ENCODE measurements at regions not wholly inside any gene's neighbourhood (a gene's known extent, or its start where the extent isn't known, plus 50 kb on each side); places are given as distances from the start of the nearest gene placed in this dataset.
"Not testable (repeated sequence)": the region's sequence is repeated elsewhere in the genome, so short reads cannot be mapped to it uniquely, and the experiment has no call there.

DNA sequence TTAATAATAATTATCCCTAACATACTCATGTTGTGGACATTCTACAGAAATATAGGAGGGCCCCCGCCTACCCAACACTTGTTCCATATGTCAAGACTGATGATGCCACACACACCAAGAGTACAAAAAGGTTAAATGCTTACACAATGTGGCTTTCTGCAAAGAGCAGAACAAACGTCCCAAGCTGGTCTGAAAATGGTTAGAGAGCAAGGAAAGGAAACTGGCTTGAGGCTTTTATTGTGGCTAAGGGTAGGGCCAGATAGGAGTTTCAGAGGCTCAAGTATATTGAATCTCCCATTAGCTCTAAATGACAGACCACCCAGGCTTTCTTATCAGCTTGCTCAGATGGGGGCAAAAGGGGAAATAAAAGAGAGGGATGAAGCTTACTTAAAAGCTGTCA is 134.1 kb upstream of the C1QTNF7 start:
- no peak for DNase-seq (ENCODE audit: low read depth)

- DNase-seq (ENCODE audit: low read depth), result no peak
These were observed 133.6 kb upstream of the C1QTNF7 start for GRCh38 chr4:15294202-15294601.

- DNase-seq (ENCODE audit: low read depth), result no peak
These were observed 133.0 kb upstream of the C1QTNF7 start for GRCh38 chr4:15294832-15295231.

GRCh38 chr4:15295421-15296162 is 132.2 kb upstream of the C1QTNF7 start:
- no peak for DNase-seq (ENCODE audit: low read depth)

GRCh38 chr4:15297344-15297743 is 130.5 kb upstream of the C1QTNF7 start:
- DNase-seq (ENCODE audit: low read depth), result no peak

DNA sequence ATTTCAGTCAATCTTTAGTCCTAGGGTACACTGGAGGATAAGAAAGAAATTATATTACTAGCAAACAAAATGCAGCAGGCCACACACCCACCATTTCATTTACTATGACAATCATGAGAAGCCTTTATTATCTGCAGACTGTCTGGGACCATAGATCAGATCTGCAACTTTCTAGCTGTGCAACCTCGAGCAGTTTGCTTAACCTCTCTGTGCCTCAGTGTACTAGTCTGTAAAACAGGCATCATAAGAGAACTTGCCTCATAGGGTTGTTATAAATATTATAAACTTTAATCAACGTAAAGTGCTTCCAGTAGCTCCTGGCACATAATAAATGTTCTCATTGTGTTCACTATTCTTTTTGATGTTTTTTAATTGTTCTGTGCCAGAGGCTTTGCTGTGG is 128.2 kb upstream of the C1QTNF7 start:
- DNase-seq (ENCODE audit: low read depth), result no peak

DNA sequence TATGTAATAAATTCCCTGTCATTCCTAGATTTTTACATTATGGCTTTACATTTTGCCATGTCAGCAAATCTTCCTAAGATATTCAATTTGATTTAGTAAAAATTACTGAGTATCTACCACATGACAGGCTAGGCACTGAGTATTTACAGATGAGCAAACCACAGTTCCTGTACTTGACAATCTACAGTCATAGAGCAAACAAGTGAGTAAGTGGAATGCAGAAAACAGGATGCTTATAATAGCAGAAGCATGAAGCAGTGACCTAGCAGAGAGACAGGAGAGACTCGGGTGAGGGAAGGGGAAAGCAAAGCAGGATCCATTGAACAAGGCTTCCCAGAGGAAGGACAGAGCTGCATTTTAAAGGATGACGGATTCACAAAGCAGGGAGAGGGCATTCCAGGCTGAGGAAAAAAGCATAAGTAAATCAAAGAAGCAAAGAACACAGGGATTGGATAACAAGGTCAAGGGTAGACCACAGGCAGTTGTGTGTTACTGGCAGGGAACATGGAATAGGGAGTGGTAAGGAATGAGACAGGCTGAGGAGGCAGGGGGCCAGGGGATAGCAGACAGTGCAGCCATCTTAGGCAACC is 124.7 kb upstream of the C1QTNF7 start:
- DNase-seq (ENCODE audit: low read depth), result peak; percentile 32

GRCh38 chr4:15314974-15315373 is 112.9 kb upstream of the C1QTNF7 start:
- no peak for DNase-seq (ENCODE audit: low read depth)

DNA sequence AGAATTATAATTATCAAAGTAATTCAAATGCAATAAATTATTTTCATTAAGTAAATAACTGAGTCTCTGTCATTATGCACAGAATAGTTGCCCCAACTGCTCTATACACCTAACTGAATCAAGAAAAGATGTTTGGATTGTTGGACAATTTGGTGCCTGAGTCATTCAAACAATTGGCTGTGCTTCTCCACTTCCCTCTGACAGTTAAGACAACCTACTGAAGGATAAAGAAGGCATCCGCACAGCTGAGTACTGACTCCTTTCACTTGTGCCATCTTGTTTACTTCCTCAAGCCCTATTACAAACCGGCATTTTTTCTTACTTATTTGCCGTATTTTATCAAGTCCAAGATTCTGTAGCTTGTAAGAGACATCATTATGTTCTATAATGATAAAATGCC is 110.6 kb upstream of the C1QTNF7 start:
- DNase-seq (ENCODE audit: low read depth), result no peak

- no peak for DNase-seq (ENCODE audit: low read depth)
These were observed 109.0 kb upstream of the C1QTNF7 start for GRCh38 chr4:15318621-15319348.

GRCh38 chr4:15320121-15320678 is 107.6 kb upstream of the C1QTNF7 start:
- DNase-seq (ENCODE audit: low read depth), result no peak

- no peak for DNase-seq (ENCODE audit: low read depth)
These were observed 105.8 kb upstream of the C1QTNF7 start for GRCh38 chr4:15322006-15322405.

GRCh38 chr4:15325987-15326386 is 101.8 kb upstream of the C1QTNF7 start:
- no peak for DNase-seq (ENCODE audit: low read depth)

- DNase-seq (ENCODE audit: low read depth), result no peak
These were observed 100.2 kb upstream of the C1QTNF7 start for GRCh38 chr4:15327311-15328298.

- DNase-seq (ENCODE audit: low read depth), result no peak
These were observed 95.9 kb upstream of the C1QTNF7 start for GRCh38 chr4:15331930-15332329.

DNA sequence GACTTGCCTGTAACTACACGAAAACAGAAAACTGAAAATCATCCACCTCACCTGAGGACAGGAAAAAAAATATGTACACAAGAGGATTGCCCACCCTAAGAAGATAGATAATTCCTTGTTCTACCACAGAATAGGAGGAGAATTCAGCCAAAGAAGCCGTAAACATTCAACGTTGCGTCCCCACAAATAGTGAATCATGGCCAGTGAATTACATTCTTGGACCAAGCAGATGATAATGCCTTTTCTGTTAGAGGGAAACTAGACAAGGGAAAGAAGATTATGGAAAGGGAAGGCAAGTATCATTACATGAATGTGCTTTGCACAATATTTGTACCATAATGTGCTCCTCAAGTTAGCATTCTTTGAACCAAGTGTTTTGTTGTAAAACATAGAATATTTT is 95.5 kb upstream of the C1QTNF7 start:
- no peak for DNase-seq (ENCODE audit: low read depth)

DNA sequence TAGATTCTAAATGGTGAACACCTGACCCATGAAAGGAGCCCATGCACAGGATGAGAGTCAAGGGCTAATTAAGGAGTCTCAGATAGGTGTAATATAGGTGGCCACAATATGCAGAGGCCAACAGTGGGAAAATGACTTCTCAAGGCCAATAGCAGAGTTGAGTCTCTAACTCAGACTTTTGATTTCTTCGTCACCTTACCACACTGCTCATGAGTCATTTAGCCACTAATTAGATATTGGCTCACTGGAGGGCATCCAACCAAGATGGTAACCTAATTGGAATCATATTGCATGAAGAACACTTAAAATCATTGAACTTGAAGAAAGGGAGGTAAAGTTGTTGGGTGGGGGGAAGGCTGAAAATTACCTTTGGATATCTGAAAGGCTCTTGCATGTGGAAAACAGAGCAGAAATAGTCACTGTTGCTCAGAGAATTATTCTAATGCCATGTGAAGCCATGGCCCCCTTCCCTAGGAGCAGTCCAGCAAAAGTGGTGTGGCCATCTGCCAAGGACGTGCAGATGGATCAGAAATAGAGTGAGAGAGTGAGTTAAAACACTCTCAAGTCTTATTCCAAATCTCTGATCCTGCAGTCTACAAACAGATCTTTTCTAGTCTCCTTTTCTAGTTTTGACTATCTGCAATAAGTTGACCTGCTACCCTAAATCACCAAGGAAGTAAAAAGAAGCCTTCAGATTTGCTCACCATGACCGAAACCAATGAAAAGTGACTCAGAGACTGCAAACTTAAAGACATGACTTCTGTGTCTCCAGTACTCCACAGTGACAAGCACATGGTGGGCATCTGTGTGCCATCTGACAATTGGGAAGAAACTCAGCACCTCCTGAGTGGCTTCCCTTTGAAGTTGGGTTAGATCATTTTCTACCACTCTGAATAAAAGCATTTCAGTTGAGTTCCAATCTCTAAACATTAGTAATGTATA is 93.9 kb upstream of the C1QTNF7 start:
- DNase-seq (ENCODE audit: low read depth), result no peak

GRCh38 chr4:15336410-15337167 is 91.2 kb upstream of the C1QTNF7 start:
- DNase-seq (ENCODE audit: low read depth), result peak; percentile 70

DNA sequence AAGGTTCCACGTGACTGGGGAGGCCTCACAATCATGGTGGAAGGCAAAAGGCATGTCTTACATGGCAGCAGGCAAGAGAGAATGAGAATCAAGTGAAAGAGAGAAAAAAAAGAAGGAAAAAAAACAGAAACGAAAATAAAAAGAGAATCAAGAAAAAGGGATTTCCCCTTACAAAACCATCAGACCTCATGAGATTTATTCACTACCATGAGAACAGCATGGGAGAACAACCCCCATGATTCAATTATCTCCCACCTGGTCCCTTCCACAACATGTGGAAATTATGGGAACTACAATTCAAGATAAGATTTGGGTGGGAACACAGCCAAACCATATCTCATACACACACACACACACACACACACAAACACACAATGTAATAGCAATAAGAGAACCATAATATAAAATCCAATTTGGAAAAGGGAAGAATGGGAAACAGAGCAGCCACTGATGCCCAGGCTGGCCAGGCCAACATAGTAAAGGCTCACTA is 90.6 kb upstream of the C1QTNF7 start:
- DNase-seq (ENCODE audit: low read depth), result not testable (repeated sequence)

- no peak for DNase-seq (ENCODE audit: low read depth)
These were observed 88.1 kb upstream of the C1QTNF7 start for GRCh38 chr4:15339737-15340136.

Measured in non-pigmented ciliary epithelial cell (primary cell).